Ovary (tissue), 7 donors: ENCODE measurements at regions not wholly inside any gene's neighbourhood (a gene's known extent, or its start where the extent isn't known, plus 50 kb on each side); places are given as distances from the start of the nearest gene placed in this dataset.

Source experiments
- DNase-seq, 5 donors: peaks; one replicate each; pipeline ENCODE4 v3.0.0-alpha.2; 2019 to 2020
- H3K27ac ChIP-seq, 2 donors: fragments of 200-600 bp; one replicate each; pipeline versions ENCODE4 v1.5.1 to v1.8.0; 2019 to 2022
- H3K27me3 ChIP-seq: fragments of 200-600 bp; one replicate; pipeline ENCODE4 v1.8.0; 2022
- H3K36me3 ChIP-seq: fragments of 200-600 bp; sonication (generic); one replicate; pipeline ENCODE4 v1.5.1; 2019
- H3K4me1 ChIP-seq: one replicate; pipeline ENCODE4 v1.8.1; 2013; ENCODE audit warnings: mild to moderate bottlenecking, moderate library complexity; ENCODE audit not compliant: insufficient read depth
- H3K4me3 ChIP-seq: fragments of 200-600 bp; sonication (generic); one replicate; pipeline ENCODE4 v1.5.1; 2017
- H3K9me3 ChIP-seq, 2 donors: fragments of 200-600 bp in 1 of 2; sonication (generic) in 1 of 2; one replicate each; pipeline versions ENCODE4 v1.5.1 to v1.8.1; 2013 to 2019; ENCODE audit warnings: mild to moderate bottlenecking in 1 of 2, moderate library complexity in 1 of 2
- EP300 ChIP-seq: sonication (generic); formaldehyde crosslinking; IDR thresholded peaks from one replicate; pipeline ENCODE4 v1.6.1; 2017; ENCODE audit warnings: antibody characterized with exemption
- POLR2A ChIP-seq: fragments of 450-650 bp; IDR thresholded peaks from one replicate; pipeline ENCODE4 v1.6.1; 2017; ENCODE audit warnings: antibody characterized with exemption, mild to moderate bottlenecking, moderate library complexity
- WGBS, 3 donors: extraction: QIAGEN DNeasy Blood & Tissue Kit in 1 of 3; methylation state at CpG; one replicate each; pipeline versions ENCODE4 v1.1.5 to v1.1.7; 2013 to 2017; 5-methylcytosine and 5-hydroxymethylcytosine counted together
- intact Hi-C, 4 donors: fragments of 100-400 bp; cut with DNase I; formaldehyde crosslinking; loops; one replicate each; pipeline versions ENCODE4 v1.11.0 to v1.15.1; 2022 to 2023
- TF ChIP-seq, protein P1 (sequence below), 3 donors: fragments of 450-650 bp in 2 of 3; fragments of 200-600 bp in 1 of 3; IDR thresholded peaks; one replicate each; pipeline versions ENCODE4 v1.5.1 to v1.8.0; 2016 to 2022; ENCODE audit warnings: antibody characterized with exemption in 3 of 3, mild to moderate bottlenecking in 1 of 3
- donor health status: DM: no; HTN: no; CAD: no; lungs with moderate emphysema.
- donor health status: DM: no; HTN: no; CAD: no.
- donor health status: Bipolar disorder and iron deficiency.
- donor health status: DM: no; HTN: no; CAD: no.
- donor health status: DM: yes; HTN: yes; CAD: no.

DNA sequence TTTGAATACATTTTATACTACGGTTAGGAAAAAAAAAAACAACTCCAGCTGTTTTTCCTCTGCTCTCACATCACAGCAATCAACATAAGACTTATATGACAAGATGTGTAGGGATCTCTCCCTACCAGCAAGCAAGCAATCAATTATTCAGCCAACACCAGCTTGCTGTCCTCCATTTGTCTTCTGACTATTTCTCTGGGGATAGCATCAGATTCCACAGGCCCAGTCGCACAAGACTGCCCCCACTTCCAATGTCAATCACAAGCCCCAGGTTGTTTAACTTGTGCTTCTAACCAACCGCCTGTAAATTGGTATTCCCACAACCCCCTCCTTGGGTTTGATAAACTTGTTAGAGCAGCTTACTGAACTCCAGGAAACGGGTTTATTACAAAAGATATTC lies 873.1 kb upstream of the TMPRSS15 start:
- H3K4me3 ChIP-seq, result no peak overlapping the region
- TF ChIP-seq EP300, result no peak
- no peak for TF ChIP-seq POLR2A
- TF ChIP-seq, protein P1, sequence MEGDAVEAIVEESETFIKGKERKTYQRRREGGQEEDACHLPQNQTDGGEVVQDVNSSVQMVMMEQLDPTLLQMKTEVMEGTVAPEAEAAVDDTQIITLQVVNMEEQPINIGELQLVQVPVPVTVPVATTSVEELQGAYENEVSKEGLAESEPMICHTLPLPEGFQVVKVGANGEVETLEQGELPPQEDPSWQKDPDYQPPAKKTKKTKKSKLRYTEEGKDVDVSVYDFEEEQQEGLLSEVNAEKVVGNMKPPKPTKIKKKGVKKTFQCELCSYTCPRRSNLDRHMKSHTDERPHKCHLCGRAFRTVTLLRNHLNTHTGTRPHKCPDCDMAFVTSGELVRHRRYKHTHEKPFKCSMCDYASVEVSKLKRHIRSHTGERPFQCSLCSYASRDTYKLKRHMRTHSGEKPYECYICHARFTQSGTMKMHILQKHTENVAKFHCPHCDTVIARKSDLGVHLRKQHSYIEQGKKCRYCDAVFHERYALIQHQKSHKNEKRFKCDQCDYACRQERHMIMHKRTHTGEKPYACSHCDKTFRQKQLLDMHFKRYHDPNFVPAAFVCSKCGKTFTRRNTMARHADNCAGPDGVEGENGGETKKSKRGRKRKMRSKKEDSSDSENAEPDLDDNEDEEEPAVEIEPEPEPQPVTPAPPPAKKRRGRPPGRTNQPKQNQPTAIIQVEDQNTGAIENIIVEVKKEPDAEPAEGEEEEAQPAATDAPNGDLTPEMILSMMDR (IDR thresholded peaks at IDR 0.05), result no peak
- no peaks in the 10 kb centered on the region for H3K9me3 ChIP-seq
- intact Hi-C loops, result no loop called here
- DNase-seq, result no peak
- no peaks in the 10 kb centered on the region for H3K4me1 ChIP-seq
- 49 to 59% (median 50%) methylated on average over 4 of the region's 4 CpGs for WGBS, 3 donors
- H3K27ac ChIP-seq, result no peak overlapping the region
- no peaks in the 10 kb centered on the region for H3K27me3 ChIP-seq
- H3K36me3 ChIP-seq, result no peaks in the 10 kb centered on the region

- 75 to 80% (median 77%) methylated on average over 2 of the region's 2 CpGs for WGBS, 3 donors
- DNase-seq, result no peak
- Histone ChIP-seq H3K4me1 (no peaks in the 10 kb centered on the region), H3K9me3 (no peaks in the 10 kb centered on the region), H3K27me3 (no peaks in the 10 kb centered on the region), H3K36me3 (no peaks in the 10 kb centered on the region), H3K4me3 (no peak overlapping the region), H3K27ac (no peak overlapping the region)
- TF ChIP-seq, protein P1 (IDR thresholded peaks at IDR 0.05), result no peak
- no peak for TF ChIP-seq EP300
- no peak for TF ChIP-seq POLR2A
- intact Hi-C loops, result no loop called here
These were observed 883.3 kb upstream of the TMPRSS15 start for GRCh38 chr21:19286876-19287275.

GRCh38 chr21:19290328-19290727 lies 886.7 kb upstream of the TMPRSS15 start:
- Histone ChIP-seq H3K36me3 (no peaks in the 10 kb centered on the region), H3K4me1 (no peaks in the 10 kb centered on the region), H3K27ac (no peak overlapping the region), H3K4me3 (no peak overlapping the region), H3K27me3 (no peaks in the 10 kb centered on the region), H3K9me3 (no peaks in the 10 kb centered on the region)
- no peak for TF ChIP-seq EP300
- TF ChIP-seq, protein P1 (IDR thresholded peaks at IDR 0.05), result no peak
- no peak for TF ChIP-seq POLR2A
- intact Hi-C loops, result no loop called here
- DNase-seq, result no peak

GRCh38 chr21:19320291-19320690 lies 916.7 kb upstream of the TMPRSS15 start:
- TF ChIP-seq EP300 (no peak), POLR2A (no peak)
- TF ChIP-seq, protein P1 (IDR thresholded peaks at IDR 0.05), result no peak

GRCh38 chr21:19321688-19322087 lies 918.1 kb upstream of the TMPRSS15 start:
- Histone ChIP-seq H3K27me3 (no peaks in the 10 kb centered on the region), H3K4me3 (no peak overlapping the region), H3K9me3 (no peaks in the 10 kb centered on the region), H3K27ac (no peak overlapping the region), H3K36me3 (no peaks in the 10 kb centered on the region), H3K4me1 (no peaks in the 10 kb centered on the region)
- DNase-seq, result no peak
- no peak for TF ChIP-seq POLR2A
- TF ChIP-seq EP300, result no peak
- TF ChIP-seq, protein P1 (IDR thresholded peaks at IDR 0.05), result no peak
- WGBS, 3 donors, result 55 to 62% (median 58%) methylated on average over 3 of the region's 3 CpGs
- intact Hi-C loops, result no loop called here

More at GRCh38 chr21:19320291-19320690, 916.7 kb upstream of the TMPRSS15 start:
- intact Hi-C loops, result no loop called here
- Histone ChIP-seq H3K4me1 (no peaks in the 10 kb centered on the region), H3K9me3 (no peaks in the 10 kb centered on the region), H3K36me3 (no peaks in the 10 kb centered on the region), H3K27ac (no peak overlapping the region), H3K4me3 (no peak overlapping the region), H3K27me3 (no peaks in the 10 kb centered on the region)
- WGBS, 3 donors, result 51 to 62% (median 54%) methylated on average over 1 of the region's 1 CpG
- DNase-seq, result no peak
